Retinal pigment epithelial cell (primary cell): ENCODE measurements at regions not wholly inside any gene's neighbourhood (a gene's known extent, or its start where the extent isn't known, plus 50 kb on each side); places are given as distances from the start of the nearest gene placed in this dataset.

Experiments used
- DNase-seq: peaks from one replicate; pipeline ENCODE4 v3.0.0-alpha.2; 2010; ENCODE audit warnings: low read depth
- H3K4me3 ChIP-seq: 2 replicates; pipeline ENCODE4 v1.5.1; 2011; ENCODE audit warnings: mild to moderate bottlenecking, low read length, control low read depth, moderate library complexity
- TF ChIP-seq, protein P1 (sequence below): conservative IDR thresholded peaks from 2 replicates; pipeline ENCODE4 v1.5.1; 2011; ENCODE audit warnings: low read depth, low read length, control low read depth, inconsistent platforms

DNA sequence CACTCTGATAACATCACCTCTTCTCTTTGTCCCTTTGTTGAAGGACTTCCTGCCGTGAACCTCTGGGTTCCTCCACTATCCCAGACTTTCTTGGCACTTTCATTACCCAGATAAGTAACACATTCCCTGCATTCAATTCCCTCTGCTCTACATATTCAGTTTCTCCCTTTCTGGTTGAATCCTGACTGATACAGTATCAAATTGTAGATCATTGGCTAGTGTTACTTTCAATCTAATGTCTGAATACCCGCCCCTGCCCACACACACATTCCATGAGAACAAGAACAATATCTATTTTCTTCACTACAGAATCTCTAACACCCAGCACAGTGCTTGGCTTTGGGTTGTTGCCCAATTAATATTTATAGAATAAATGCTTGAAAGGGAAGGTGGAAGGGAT is 163.5 kb downstream of the ABHD5 start:
- no peak for DNase-seq
- TF ChIP-seq, protein P1, sequence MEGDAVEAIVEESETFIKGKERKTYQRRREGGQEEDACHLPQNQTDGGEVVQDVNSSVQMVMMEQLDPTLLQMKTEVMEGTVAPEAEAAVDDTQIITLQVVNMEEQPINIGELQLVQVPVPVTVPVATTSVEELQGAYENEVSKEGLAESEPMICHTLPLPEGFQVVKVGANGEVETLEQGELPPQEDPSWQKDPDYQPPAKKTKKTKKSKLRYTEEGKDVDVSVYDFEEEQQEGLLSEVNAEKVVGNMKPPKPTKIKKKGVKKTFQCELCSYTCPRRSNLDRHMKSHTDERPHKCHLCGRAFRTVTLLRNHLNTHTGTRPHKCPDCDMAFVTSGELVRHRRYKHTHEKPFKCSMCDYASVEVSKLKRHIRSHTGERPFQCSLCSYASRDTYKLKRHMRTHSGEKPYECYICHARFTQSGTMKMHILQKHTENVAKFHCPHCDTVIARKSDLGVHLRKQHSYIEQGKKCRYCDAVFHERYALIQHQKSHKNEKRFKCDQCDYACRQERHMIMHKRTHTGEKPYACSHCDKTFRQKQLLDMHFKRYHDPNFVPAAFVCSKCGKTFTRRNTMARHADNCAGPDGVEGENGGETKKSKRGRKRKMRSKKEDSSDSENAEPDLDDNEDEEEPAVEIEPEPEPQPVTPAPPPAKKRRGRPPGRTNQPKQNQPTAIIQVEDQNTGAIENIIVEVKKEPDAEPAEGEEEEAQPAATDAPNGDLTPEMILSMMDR = no peak
- no peak overlapping the region for H3K4me3 ChIP-seq

DNA sequence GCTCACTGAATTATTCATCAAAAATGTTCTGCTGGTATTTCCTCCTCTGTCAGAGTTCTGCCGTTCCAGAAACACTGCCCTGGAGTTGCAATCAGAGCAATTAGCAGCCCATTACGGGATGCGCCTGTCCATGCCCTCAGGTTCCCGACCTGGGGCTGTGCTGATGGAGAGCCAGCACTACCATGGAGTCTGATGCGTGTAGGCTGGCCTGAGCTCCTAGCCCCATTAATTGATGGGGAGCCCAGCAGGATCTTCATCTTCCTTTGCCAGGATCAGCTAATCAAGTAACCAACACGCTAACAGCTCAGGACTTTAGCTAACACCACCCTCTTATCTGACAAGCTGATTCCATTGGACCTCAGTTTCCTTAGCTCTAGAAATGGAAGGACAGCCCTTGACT is 164.2 kb downstream of the ABHD5 start:
- H3K4me3 ChIP-seq = no peak overlapping the region
- TF ChIP-seq, protein P1 = no peak
- DNase-seq = no peak

DNA sequence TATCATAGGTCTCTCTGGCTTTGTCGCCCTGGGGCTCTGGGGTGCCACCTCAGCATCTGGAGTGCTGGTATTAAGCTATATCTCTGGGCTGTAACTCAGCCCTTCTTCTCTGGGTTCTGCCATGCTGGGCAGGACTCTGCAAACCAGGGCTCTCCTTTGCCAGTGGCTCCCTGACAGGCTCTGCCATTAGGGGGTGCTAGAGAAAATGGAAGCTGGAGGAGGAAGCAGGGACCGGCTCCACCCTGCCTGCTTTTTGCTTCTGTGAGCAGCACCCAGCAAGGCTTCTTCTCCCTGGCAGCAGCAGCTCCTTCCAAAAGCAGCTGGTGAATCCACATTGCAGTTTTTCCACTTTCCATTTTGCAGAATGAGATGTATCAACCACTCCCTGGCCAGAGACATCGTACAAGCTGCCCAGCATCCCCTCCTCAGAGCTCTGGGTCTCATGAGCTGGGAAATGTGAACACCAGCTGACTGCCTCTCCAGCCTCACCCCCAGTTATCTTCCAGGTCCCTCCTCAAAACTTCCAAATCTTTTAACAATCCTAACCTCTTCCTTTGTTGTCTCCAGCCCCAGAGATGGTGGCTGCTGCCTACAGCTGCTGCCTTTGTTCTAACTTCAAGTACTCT is 165.0 kb downstream of the ABHD5 start:
- no peak overlapping the region for H3K4me3 ChIP-seq
- TF ChIP-seq, protein P1 = peak; percentile 93
- DNase-seq = no peak

DNA sequence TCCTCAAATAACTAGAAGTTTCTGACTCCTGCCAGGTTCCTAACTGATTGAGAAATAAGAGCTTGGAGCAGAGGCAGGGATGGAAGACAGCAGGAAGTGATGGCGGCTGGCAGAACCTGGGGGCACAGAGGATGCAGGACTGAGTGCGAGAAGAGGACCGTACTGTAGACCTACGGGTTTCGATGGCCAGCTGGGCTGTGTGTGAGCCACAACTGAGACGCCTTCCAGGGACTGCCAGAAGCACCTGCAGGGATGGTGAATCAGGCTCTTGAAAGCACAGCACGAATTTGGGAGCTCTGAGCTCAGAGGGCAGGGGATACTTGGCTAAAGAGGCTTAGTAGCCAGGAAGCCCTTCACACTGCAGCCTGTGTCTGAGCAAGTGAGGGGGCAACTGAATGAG is 165.6 kb downstream of the ABHD5 start:
- no peak overlapping the region for H3K4me3 ChIP-seq
- DNase-seq = no peak
- TF ChIP-seq, protein P1 = no peak

DNA sequence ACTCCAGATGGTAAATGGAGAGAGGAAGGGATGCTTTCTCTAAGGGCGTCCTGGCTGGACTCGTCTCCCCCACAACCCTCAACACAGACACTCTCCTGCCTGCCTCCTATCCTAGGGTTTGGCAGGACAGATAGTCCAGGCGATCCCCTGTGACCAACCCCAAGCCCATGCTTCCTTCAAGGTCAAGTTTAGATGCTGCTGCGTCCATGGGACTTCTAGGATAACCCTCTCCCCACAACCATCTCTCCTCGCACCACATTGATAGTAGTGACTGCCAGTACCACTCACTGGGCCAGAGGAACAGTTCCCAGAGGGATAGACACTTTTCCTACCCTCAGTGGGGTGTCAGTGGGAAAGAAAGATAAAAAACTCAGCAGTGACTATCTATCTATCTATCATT is 166.0 kb downstream of the ABHD5 start:
- H3K4me3 ChIP-seq = no peak overlapping the region
- TF ChIP-seq, protein P1 = no peak
- no peak for DNase-seq

DNA sequence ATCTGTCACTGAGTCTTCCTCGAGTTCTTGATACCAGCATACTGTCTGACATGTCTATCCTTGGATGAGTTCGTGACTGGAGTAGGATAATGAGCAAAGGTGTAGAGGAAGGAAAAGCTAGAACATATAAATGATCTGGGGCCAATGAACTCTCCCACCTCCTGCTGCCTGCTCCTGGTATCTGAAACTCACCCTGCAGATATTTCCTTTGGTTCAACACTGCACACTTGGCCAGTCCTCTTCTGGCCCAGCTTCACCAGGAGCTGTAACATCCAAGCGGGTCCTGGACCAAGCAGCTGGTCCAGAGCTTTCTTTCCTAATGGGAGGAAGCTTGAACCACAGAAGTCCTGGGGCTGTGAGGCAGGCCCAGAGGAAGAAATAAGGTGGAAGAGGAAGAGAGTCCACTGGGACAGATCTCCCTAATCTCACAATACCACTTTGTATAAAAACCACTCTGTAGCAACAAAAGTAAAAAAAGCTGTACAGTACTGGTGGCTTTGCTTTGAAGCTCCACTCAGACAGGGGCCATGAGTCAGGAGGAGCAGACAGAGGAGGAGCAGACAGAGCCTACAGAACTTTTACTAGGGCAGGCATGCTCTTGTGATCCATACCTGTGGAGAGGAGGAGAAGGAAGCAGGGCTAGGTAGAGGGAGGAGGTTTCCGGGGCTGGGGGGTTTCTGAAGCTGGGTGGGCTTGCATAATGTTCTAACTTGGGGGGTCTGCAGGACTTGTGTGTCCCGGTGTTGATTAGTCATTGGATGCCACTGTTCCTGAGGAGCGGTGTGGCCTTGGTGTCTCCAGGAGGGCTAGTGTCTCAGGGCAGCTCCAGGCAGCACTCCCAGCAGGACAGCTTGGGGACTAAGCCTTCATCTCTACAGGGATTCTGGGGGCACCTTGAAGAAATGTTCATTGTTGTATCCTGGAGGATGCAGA is 166.9 kb downstream of the ABHD5 start:
- TF ChIP-seq, protein P1 = no peak
- H3K4me3 ChIP-seq = no peak overlapping the region
- no peak for DNase-seq
